K562 (cell line): ENCODE measurements at regions not wholly inside any gene's neighbourhood (a gene's known extent, or its start where the extent isn't known, plus 50 kb on each side); places are given as distances from the start of the nearest gene placed in this dataset.

Source experiments
- CXXC5 ChIP-seq: fragments of 250-450 bp; sonication (Bioruptor Pico); IDR thresholded peaks from 2 replicates; pipeline ENCODE4 v1.8.0; 2022; ENCODE audit warnings: inconsistent platforms, mild to moderate bottlenecking, moderate library complexity
- FOXM1 ChIP-seq, 2 experiments: fragments of 450-650 bp in 1 of 2; sonication (generic) in 1 of 2; formaldehyde crosslinking in 1 of 2; IDR thresholded peaks; 2 replicates each; pipeline versions ENCODE4 v1.6.1 to v1.9.0; 2017 to 2022; ENCODE audit warnings: low read depth in 2 of 2, mild to moderate bottlenecking in 2 of 2, missing genetic modification reagents in 1 of 2, moderate library complexity in 1 of 2
- HDAC2 ChIP-seq: fragments of 450-650 bp; IDR thresholded peaks from 2 replicates; pipeline ENCODE4 v1.6.1; 2016; ENCODE audit warnings: mild to moderate bottlenecking
- RBM22 ChIP-seq: fragments of 200-400 bp; formaldehyde crosslinking; IDR thresholded peaks from 2 replicates; pipeline ENCODE4 v1.6.1; 2018; ENCODE audit warnings: low read length, low read depth; ENCODE audit not compliant: poor library complexity, severe bottlenecking
- RBM39 ChIP-seq: fragments of 200-400 bp; formaldehyde crosslinking; optimal IDR thresholded peaks from 2 replicates; pipeline ENCODE3; 2018; ENCODE audit warnings: low read depth, low read length
- ZKSCAN1 ChIP-seq: fragments of 150-350 bp; IDR thresholded peaks from 2 replicates; pipeline ENCODE4 v1.6.1; 2016; ENCODE audit warnings: low read depth, low read length
- ZNF41 ChIP-seq: fragments of 250-450 bp; sonication (Bioruptor Pico); conservative IDR thresholded peaks from 2 replicates; pipeline ENCODE4 v1.4.0; 2020; ENCODE audit warnings: mild to moderate bottlenecking
- ZNF830 ChIP-seq: fragments of 250-450 bp; sonication (Bioruptor Pico); IDR thresholded peaks from 2 replicates; pipeline ENCODE4 v1.5.0; 2021; ENCODE audit warnings: mild to moderate bottlenecking
- TF ChIP-seq, protein P1 (sequence below), 2 experiments: fragments of 450-650 bp in 1 of 2; sonication (generic) in 1 of 2; formaldehyde crosslinking in 1 of 2; IDR thresholded peaks; 2 replicates each; pipeline versions ENCODE4 v1.7.1 to v1.9.0; 2016 to 2022; ENCODE audit warnings: inconsistent platforms in 1 of 2, mild to moderate bottlenecking in 1 of 2, missing genetic modification reagents in 1 of 2
- TF ChIP-seq, protein P2 (sequence below): fragments of 250-450 bp; sonication (Bioruptor Pico); IDR thresholded peaks from 2 replicates; pipeline ENCODE4 v1.4.0; 2020
- TF ChIP-seq, protein P3 (sequence below): fragments of 450-650 bp; IDR thresholded peaks from 2 replicates; pipeline ENCODE4 v1.6.1; 2016

DNA sequence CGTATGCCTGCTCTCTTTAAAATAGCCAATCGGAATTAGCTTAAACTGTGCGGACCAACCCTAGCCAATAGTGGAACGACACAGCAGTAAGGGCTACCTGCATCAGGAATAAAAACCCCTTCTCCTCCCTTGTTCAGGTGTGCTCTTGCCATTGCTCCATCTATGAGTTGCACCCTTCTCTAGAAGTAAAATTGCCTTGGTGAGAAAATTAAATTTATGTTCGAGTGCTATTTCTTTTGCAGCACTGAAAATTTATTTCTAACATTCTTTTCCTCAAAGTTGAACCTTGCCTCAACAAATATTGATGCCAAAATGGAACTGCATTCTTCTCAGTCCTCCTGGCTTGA lies 102.5 kb upstream of the SHB start (continued):
- TF ChIP-seq, protein P1, sequence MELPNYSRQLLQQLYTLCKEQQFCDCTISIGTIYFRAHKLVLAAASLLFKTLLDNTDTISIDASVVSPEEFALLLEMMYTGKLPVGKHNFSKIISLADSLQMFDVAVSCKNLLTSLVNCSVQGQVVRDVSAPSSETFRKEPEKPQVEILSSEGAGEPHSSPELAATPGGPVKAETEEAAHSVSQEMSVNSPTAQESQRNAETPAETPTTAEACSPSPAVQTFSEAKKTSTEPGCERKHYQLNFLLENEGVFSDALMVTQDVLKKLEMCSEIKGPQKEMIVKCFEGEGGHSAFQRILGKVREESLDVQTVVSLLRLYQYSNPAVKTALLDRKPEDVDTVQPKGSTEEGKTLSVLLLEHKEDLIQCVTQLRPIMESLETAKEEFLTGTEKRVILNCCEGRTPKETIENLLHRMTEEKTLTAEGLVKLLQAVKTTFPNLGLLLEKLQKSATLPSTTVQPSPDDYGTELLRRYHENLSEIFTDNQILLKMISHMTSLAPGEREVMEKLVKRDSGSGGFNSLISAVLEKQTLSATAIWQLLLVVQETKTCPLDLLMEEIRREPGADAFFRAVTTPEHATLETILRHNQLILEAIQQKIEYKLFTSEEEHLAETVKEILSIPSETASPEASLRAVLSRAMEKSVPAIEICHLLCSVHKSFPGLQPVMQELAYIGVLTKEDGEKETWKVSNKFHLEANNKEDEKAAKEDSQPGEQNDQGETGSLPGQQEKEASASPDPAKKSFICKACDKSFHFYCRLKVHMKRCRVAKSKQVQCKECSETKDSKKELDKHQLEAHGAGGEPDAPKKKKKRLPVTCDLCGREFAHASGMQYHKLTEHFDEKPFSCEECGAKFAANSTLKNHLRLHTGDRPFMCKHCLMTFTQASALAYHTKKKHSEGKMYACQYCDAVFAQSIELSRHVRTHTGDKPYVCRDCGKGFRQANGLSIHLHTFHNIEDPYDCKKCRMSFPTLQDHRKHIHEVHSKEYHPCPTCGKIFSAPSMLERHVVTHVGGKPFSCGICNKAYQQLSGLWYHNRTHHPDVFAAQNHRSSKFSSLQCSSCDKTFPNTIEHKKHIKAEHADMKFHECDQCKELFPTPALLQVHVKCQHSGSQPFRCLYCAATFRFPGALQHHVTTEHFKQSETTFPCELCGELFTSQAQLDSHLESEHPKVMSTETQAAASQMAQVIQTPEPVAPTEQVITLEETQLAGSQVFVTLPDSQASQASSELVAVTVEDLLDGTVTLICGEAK (IDR thresholded peaks at IDR 0.05): no peak
- TF ChIP-seq, protein P1 (CRISPR knock-in tag; IDR thresholded peaks at IDR 0.05): no peak
- TF ChIP-seq RBM39 (no peak), HDAC2 (no peak), FOXM1 (IDR thresholded peaks at IDR 0.05; ENCODE audit: low read depth) (peak; percentile 39), FOXM1 (CRISPR knock-in tag; IDR thresholded peaks at IDR 0.05; ENCODE audit: low read depth) (no peak), ZKSCAN1 (no peak), ZNF41 (CRISPR knock-in tag) (peak; percentile 64; the same call in 1 of the 2 replicates), ZNF830 (peak; percentile 60; the same call in 1 of the 2 replicates), RBM22 (no peak), CXXC5 (CRISPR knock-in tag) (0 out of 2 replicates have a peak, but pooled peaks have one; percentile 10)
- TF ChIP-seq, protein P2, sequence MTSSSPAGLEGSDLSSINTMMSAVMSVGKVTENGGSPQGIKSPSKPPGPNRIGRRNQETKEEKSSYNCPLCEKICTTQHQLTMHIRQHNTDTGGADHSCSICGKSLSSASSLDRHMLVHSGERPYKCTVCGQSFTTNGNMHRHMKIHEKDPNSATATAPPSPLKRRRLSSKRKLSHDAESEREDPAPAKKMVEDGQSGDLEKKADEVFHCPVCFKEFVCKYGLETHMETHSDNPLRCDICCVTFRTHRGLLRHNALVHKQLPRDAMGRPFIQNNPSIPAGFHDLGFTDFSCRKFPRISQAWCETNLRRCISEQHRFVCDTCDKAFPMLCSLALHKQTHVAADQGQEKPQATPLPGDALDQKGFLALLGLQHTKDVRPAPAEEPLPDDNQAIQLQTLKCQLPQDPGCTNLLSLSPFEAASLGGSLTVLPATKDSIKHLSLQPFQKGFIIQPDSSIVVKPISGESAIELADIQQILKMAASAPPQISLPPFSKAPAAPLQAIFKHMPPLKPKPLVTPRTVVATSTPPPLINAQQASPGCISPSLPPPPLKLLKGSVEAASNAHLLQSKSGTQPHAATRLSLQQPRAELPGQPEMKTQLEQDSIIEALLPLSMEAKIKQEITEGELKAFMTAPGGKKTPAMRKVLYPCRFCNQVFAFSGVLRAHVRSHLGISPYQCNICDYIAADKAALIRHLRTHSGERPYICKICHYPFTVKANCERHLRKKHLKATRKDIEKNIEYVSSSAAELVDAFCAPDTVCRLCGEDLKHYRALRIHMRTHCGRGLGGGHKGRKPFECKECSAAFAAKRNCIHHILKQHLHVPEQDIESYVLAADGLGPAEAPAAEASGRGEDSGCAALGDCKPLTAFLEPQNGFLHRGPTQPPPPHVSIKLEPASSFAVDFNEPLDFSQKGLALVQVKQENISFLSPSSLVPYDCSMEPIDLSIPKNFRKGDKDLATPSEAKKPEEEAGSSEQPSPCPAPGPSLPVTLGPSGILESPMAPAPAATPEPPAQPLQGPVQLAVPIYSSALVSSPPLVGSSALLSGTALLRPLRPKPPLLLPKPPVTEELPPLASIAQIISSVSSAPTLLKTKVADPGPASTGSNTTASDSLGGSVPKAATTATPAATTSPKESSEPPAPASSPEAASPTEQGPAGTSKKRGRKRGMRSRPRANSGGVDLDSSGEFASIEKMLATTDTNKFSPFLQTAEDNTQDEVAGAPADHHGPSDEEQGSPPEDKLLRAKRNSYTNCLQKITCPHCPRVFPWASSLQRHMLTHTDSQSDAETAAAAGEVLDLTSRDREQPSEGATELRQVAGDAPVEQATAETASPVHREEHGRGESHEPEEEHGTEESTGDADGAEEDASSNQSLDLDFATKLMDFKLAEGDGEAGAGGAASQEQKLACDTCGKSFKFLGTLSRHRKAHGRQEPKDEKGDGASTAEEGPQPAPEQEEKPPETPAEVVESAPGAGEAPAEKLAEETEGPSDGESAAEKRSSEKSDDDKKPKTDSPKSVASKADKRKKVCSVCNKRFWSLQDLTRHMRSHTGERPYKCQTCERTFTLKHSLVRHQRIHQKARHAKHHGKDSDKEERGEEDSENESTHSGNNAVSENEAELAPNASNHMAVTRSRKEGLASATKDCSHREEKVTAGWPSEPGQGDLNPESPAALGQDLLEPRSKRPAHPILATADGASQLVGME (CRISPR knock-in tag): no peak
- TF ChIP-seq, protein P3, sequence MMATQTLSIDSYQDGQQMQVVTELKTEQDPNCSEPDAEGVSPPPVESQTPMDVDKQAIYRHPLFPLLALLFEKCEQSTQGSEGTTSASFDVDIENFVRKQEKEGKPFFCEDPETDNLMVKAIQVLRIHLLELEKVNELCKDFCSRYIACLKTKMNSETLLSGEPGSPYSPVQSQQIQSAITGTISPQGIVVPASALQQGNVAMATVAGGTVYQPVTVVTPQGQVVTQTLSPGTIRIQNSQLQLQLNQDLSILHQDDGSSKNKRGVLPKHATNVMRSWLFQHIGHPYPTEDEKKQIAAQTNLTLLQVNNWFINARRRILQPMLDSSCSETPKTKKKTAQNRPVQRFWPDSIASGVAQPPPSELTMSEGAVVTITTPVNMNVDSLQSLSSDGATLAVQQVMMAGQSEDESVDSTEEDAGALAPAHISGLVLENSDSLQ: peak; percentile 57; the same call in 1 of the 2 replicates
